Psoas muscle (tissue), 7 donors: ENCODE measurements at regions not wholly inside any gene's neighbourhood (a gene's known extent, or its start where the extent isn't known, plus 50 kb on each side); places are given as distances from the start of the nearest gene placed in this dataset.

Experiments
- ATAC-seq, 4 donors: fragments of 200-7000 bp; cut with Tn5 transposase; one replicate each; pipeline ENCODE4 v1.9.1; 2020; ENCODE audit warnings: moderate library complexity in 3 of 4, mild to moderate bottlenecking in 2 of 4
- DNase-seq, 2 donors: peaks; one replicate each; pipeline ENCODE4 v3.0.0-alpha.2; 2020
- H3K27ac ChIP-seq: fragments of 200-600 bp; one replicate; pipeline ENCODE4 v1.8.0; 2022
- H3K27me3 ChIP-seq, 3 donors: fragments of 200-600 bp in 1 of 3; one replicate each; pipeline versions ENCODE4 v1.6.1 to v1.8.0; 2013 to 2022; ENCODE audit warnings: low read length in 2 of 3, mild to moderate bottlenecking in 2 of 3, moderate library complexity in 1 of 3; ENCODE audit not compliant: insufficient read depth in 3 of 3
- H3K36me3 ChIP-seq, 2 donors: fragments of 200-600 bp in 1 of 2; one replicate each; pipeline versions ENCODE4 v1.6.1 to v1.8.0; 2013 to 2022; ENCODE audit warnings: low read depth in 1 of 2, mild to moderate bottlenecking in 1 of 2, moderate library complexity in 1 of 2; ENCODE audit not compliant: insufficient read depth in 1 of 2
- H3K4me1 ChIP-seq: fragments of 200-600 bp; one replicate; pipeline ENCODE4 v1.8.0; 2022
- H3K4me3 ChIP-seq: fragments of 200-600 bp; one replicate; pipeline ENCODE4 v1.8.0; 2022; ENCODE audit warnings: mild to moderate bottlenecking
- H3K9me3 ChIP-seq: fragments of 200-600 bp; one replicate; pipeline ENCODE4 v1.8.0; 2022
- CTCF ChIP-seq: fragments of 200-600 bp; IDR thresholded peaks from one replicate; pipeline ENCODE4 v1.8.0; 2022; ENCODE audit warnings: antibody characterized with exemption
- WGBS, 3 donors: extraction: QIAGEN DNeasy Blood & Tissue Kit; methylation state at CpG; one replicate each; pipeline versions ENCODE4 v1.1.6 to v1.1.7; 2013; 5-methylcytosine and 5-hydroxymethylcytosine counted together
- intact Hi-C, 2 donors: fragments of 100-400 bp; cut with DNase I; formaldehyde crosslinking; loops; one replicate each; pipeline versions ENCODE4 v1.11.0 to v1.14.2; 2022
- donor health status: healthy with polysubstance abuse.
- donor health status: DM: no; HTN: no; CAD: no; lungs with moderate emphysema.
- donor health status: Bipolar disorder and iron deficiency.
- donor health status: healthy.
- donor health status: DM: yes; HTN: yes; CAD: no.
- donor health status: DM: no; HTN: no; CAD: no.
- donor health status: DM: yes; HTN: yes; CAD: no.

- no peaks in the 10 kb centered on the region for H3K9me3 ChIP-seq
- H3K4me1 ChIP-seq, result no peaks in the 10 kb centered on the region
- H3K4me3 ChIP-seq, result no peak overlapping the region
- WGBS, 3 donors, result 44 to 61% (median 55%) methylated on average over 1 of the region's 1 CpG
- intact Hi-C loops, result no loop called here
- no peaks in the 10 kb centered on the region for H3K36me3 ChIP-seq
- no peak for DNase-seq
- H3K27ac ChIP-seq, result no peak overlapping the region
- H3K27me3 ChIP-seq, result no peaks in the 10 kb centered on the region
- no peak for ATAC-seq
- no peak for TF ChIP-seq CTCF
These were observed 223.2 kb downstream of the FSCB start for GRCh38 chr14:44283836-44284235.

- 25 to 37% (median 26%) methylated on average over 1 of the region's 1 CpG for WGBS, 3 donors
These were observed 227.7 kb downstream of the FSCB start for GRCh38 chr14:44279357-44279756.

GRCh38 chr14:44271637-44272036, 235.4 kb downstream of the FSCB start:
- Histone ChIP-seq H3K27me3 (no peaks in the 10 kb centered on the region), H3K4me1 (no peaks in the 10 kb centered on the region), H3K9me3 (no peaks in the 10 kb centered on the region), H3K4me3 (no peak overlapping the region), H3K27ac (no peak overlapping the region), H3K36me3 (no peaks in the 10 kb centered on the region)
- ATAC-seq (no peak), DNase-seq (no peak)
- TF ChIP-seq CTCF, result no peak
- 81 to 85% (median 85%) methylated on average over 2 of the region's 2 CpGs for WGBS, 3 donors
- intact Hi-C loops, result no loop called here

More at GRCh38 chr14:44279357-44279756, 227.7 kb downstream of the FSCB start:
- H3K36me3 ChIP-seq, result no peaks in the 10 kb centered on the region
- no peaks in the 10 kb centered on the region for H3K27me3 ChIP-seq
- H3K4me3 ChIP-seq, result no peak overlapping the region
- TF ChIP-seq CTCF, result no peak
- intact Hi-C loops, result no loop called here
- no peak overlapping the region for H3K27ac ChIP-seq
- H3K4me1 ChIP-seq, result no peaks in the 10 kb centered on the region
- H3K9me3 ChIP-seq, result no peaks in the 10 kb centered on the region
- DNase-seq (no peak), ATAC-seq (no peak)

- TF ChIP-seq CTCF, result no peak
- no peak for DNase-seq
- Histone ChIP-seq H3K27me3 (no peaks in the 10 kb centered on the region), H3K9me3 (no peaks in the 10 kb centered on the region), H3K4me1 (no peaks in the 10 kb centered on the region), H3K4me3 (no peak overlapping the region), H3K36me3 (no peaks in the 10 kb centered on the region), H3K27ac (no peak overlapping the region)
- intact Hi-C loops, result no loop called here
- 75 to 91% (median 78%) methylated on average over 3 of the region's 3 CpGs for WGBS, 3 donors
- no peak for ATAC-seq
These were observed 236.1 kb downstream of the FSCB start for GRCh38 chr14:44271006-44271405.

- TF ChIP-seq CTCF, result no peak
- intact Hi-C loops, result no loop called here
- 50 to 60% (median 56%) methylated on average over 2 of the region's 2 CpGs for WGBS, 3 donors
- H3K27ac ChIP-seq, result no peak overlapping the region
- DNase-seq (no peak), ATAC-seq (no peak)
- H3K4me3 ChIP-seq, result no peak overlapping the region
- no peaks in the 10 kb centered on the region for H3K36me3 ChIP-seq
- H3K4me1 ChIP-seq, result no peaks in the 10 kb centered on the region
- no peaks in the 10 kb centered on the region for H3K27me3 ChIP-seq
- peaks cover 7% of the 10 kb centered on the region for H3K9me3 ChIP-seq
These were observed 241.8 kb downstream of the FSCB start for GRCh38 chr14:44265246-44265645.
